HG03457 (cell line): ENCODE measurements at regions not wholly inside any gene's neighbourhood (a gene's known extent, or its start where the extent isn't known, plus 50 kb on each side); places are given as distances from the start of the nearest gene placed in this dataset.

Experiments
- ATAC-seq: cut with Tn5 transposase; IDR thresholded peaks from one replicate; pipeline ENCODE4 v1.9.1; 2021; ENCODE audit warnings: moderate number of reproducible peaks; ENCODE audit not compliant: unreplicated experiment

GRCh38 chr5:158644301-158644700 lies 455.4 kb downstream of the EBF1 start:
- no peak for ATAC-seq

GRCh38 chr5:158643840-158644239 lies 455.9 kb downstream of the EBF1 start:
- no peak for ATAC-seq

GRCh38 chr5:158642879-158643278 lies 456.8 kb downstream of the EBF1 start:
- ATAC-seq, result no peak

GRCh38 chr5:158641016-158641415 lies 458.7 kb downstream of the EBF1 start:
- ATAC-seq, result no peak

GRCh38 chr5:158640593-158640980 lies 459.1 kb downstream of the EBF1 start:
- no peak for ATAC-seq

- ATAC-seq, result no peak
Observed at GRCh38 chr5:158639881-158640592, 459.7 kb downstream of the EBF1 start.

GRCh38 chr5:158638396-158638795 lies 461.3 kb downstream of the EBF1 start:
- ATAC-seq, result no peak

- no peak for ATAC-seq
Observed at GRCh38 chr5:158637039-158637438, 462.7 kb downstream of the EBF1 start.

- ATAC-seq, result no peak
Observed at GRCh38 chr5:158635565-158635964, 464.2 kb downstream of the EBF1 start.

- ATAC-seq, result no peak
Observed at GRCh38 chr5:158634714-158635113, 465.0 kb downstream of the EBF1 start.

GRCh38 chr5:158629591-158630312 lies 470.0 kb downstream of the EBF1 start:
- no peak for ATAC-seq

GRCh38 chr5:158626718-158627117 lies 473.0 kb downstream of the EBF1 start:
- ATAC-seq, result no peak

- no peak for ATAC-seq
Observed at GRCh38 chr5:158623971-158624370, 475.7 kb downstream of the EBF1 start.

GRCh38 chr5:158621391-158621790 lies 478.3 kb downstream of the EBF1 start:
- ATAC-seq, result no peak

- ATAC-seq, result no peak
Observed at GRCh38 chr5:158619083-158619788, 480.5 kb downstream of the EBF1 start.

- no peak for ATAC-seq
Observed at GRCh38 chr5:158618256-158618655, 481.5 kb downstream of the EBF1 start.

- ATAC-seq, result no peak
Observed at GRCh38 chr5:158616707-158617106, 483.0 kb downstream of the EBF1 start.

- no peak for ATAC-seq
Observed at GRCh38 chr5:158614951-158615350, 484.8 kb downstream of the EBF1 start.

GRCh38 chr5:158611581-158611980 lies 488.1 kb downstream of the EBF1 start:
- ATAC-seq, result no peak

GRCh38 chr5:158610051-158610415 lies 489.7 kb downstream of the EBF1 start:
- ATAC-seq, result no peak

- no peak for ATAC-seq
Observed at GRCh38 chr5:158609333-158610050, 490.2 kb downstream of the EBF1 start.
